ENCODE measurements at regions not wholly inside any gene's neighbourhood (a gene's known extent, or its start where the extent isn't known, plus 50 kb on each side); places are given as distances from the start of the nearest gene placed in this dataset.

DNA sequence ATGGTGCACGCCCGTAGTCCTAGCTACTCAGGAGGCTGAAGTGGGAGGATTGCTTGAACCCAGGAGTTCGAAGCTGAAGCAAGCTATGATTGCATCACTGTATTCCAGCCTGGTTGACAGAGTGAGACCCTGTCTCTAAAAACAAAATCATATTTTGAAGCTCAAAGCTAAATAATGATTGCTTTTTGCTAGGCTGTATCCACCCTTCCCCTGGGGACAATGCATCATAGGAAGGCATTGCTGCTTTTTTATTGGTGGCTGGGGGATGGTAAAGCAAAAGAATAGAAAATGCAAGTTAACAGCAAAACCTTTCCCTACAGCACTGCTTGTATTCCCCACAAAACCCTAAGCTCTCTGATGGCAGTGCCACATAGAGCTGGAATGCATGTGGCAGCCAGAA lies 107.5 kb upstream of the WAC start:
- no peaks in the 10 kb centered on the region for H3K9me3 Mint-ChIP-seq (ENCODE audit: unreplicated experiment)
- TF ChIP-seq, protein P1, sequence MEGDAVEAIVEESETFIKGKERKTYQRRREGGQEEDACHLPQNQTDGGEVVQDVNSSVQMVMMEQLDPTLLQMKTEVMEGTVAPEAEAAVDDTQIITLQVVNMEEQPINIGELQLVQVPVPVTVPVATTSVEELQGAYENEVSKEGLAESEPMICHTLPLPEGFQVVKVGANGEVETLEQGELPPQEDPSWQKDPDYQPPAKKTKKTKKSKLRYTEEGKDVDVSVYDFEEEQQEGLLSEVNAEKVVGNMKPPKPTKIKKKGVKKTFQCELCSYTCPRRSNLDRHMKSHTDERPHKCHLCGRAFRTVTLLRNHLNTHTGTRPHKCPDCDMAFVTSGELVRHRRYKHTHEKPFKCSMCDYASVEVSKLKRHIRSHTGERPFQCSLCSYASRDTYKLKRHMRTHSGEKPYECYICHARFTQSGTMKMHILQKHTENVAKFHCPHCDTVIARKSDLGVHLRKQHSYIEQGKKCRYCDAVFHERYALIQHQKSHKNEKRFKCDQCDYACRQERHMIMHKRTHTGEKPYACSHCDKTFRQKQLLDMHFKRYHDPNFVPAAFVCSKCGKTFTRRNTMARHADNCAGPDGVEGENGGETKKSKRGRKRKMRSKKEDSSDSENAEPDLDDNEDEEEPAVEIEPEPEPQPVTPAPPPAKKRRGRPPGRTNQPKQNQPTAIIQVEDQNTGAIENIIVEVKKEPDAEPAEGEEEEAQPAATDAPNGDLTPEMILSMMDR (IDR thresholded peaks at IDR 0.05; ENCODE audit: unreplicated experiment) = no peak
- intact Hi-C loops (cut with micrococcal nuclease) = no loop called here
- H3K27ac Mint-ChIP-seq (ENCODE audit: low read depth, unreplicated experiment) = no peak overlapping the region
- H3K4me1 Mint-ChIP-seq (ENCODE audit: insufficient read depth, unreplicated experiment) = no peaks in the 10 kb centered on the region
- ChIA-PET CTCF (interaction anchor here (0.6 to 0.7 kb wide), 3 partner anchors 107 to 950 kb away, joined by 3 to 4 read pairs (median 3); no protein-coding TSS in a partner anchor), POLR2A (interaction anchor here (0.6 kb wide), 1 partner anchor 1215 kb away, joined by 4 read pairs; no protein-coding TSS in a partner anchor)
- peaks cover 1% of the 10 kb centered on the region for H3K27me3 Mint-ChIP-seq (ENCODE audit: insufficient read depth, unreplicated experiment)
- H3K36me3 Mint-ChIP-seq (ENCODE audit: insufficient read depth, unreplicated experiment) = no peaks in the 10 kb centered on the region
- DNase-seq (ENCODE audit: unreplicated experiment) = no peak
- no peak overlapping the region for H3K4me3 Mint-ChIP-seq (ENCODE audit: unreplicated experiment)
- BruUV-seq (replicated peaks) = no TSS peak

DNA sequence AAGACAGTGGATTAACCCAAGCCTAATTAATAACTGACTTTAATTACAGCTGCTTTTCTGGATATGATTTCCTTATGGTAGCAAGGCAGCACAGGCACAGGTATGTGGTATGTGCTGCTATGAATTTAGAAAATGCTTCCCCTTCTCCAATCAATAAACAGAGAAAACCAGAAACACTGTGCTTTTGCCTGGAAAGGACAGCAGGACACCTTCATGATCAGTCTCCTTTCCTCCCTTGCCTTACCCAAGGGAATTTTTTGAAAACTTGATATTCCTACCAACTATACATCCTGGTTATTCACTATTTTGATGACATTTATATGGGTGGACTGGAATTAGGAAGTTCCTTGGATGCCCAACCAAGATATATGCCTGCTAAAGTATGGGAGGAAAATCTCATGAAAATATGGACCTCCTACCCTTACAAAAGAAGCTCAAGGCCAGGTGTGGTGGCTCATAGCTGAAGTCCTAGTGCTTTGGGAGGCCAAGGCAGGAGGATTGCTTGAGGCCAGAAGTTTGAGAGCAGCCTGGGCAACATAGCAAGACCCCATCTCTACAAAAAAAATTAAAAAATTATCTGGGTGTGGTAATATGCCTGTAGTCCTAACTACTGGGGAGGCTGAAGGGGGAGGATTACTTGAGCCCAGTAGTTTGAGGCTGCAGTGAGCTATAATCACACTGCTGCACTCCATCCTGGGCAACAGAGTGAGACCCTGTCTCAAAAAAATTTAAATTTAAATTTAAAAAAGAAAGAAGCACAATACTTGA lies 106.3 kb upstream of the WAC start:
- CTCF ChIA-PET = interaction anchor here (1.0 kb wide), 1 partner anchor 33 kb away, joined by 6 read pairs; no protein-coding TSS in a partner anchor
- no peaks in the 10 kb centered on the region for H3K9me3 Mint-ChIP-seq (ENCODE audit: unreplicated experiment)
- no peak overlapping the region for H3K27ac Mint-ChIP-seq (ENCODE audit: low read depth, unreplicated experiment)
- DNase-seq (ENCODE audit: unreplicated experiment) = no peak
- intact Hi-C loops (cut with micrococcal nuclease) = no loop called here
- BruUV-seq (replicated peaks) = no TSS peak
- no peaks in the 10 kb centered on the region for H3K27me3 Mint-ChIP-seq (ENCODE audit: insufficient read depth, unreplicated experiment)
- H3K4me1 Mint-ChIP-seq (ENCODE audit: insufficient read depth, unreplicated experiment) = no peaks in the 10 kb centered on the region
- POLR2A ChIA-PET = no interaction called here
- no peak overlapping the region for H3K4me3 Mint-ChIP-seq (ENCODE audit: unreplicated experiment)
- TF ChIP-seq, protein P1 (IDR thresholded peaks at IDR 0.05; ENCODE audit: unreplicated experiment) = no peak
- H3K36me3 Mint-ChIP-seq (ENCODE audit: insufficient read depth, unreplicated experiment) = no peaks in the 10 kb centered on the region

DNA sequence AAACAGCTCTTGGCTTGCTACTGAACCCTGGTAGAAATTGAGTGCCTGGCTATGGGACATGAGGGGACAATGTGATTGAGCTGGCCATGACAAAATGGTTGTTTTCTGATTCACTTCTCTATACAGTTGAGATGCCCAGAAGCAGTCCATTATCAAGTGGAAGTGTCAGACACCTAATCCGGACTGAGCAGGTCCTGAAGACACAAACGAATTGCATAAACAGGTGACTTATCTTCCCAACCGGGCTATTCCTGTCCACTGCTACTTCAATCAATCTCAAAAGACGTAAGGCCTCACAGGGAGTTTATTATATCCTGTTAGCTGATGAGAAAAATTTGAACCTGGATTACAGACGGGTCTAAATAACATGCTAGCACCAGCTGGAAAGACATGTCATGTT lies 105.5 kb upstream of the WAC start:
- no peak overlapping the region for H3K27ac Mint-ChIP-seq (ENCODE audit: low read depth, unreplicated experiment)
- intact Hi-C loops (cut with micrococcal nuclease) = no loop called here
- H3K27me3 Mint-ChIP-seq (ENCODE audit: insufficient read depth, unreplicated experiment) = no peaks in the 10 kb centered on the region
- BruUV-seq (replicated peaks) = no TSS peak
- TF ChIP-seq, protein P1 (IDR thresholded peaks at IDR 0.05; ENCODE audit: unreplicated experiment) = no peak
- no peak for DNase-seq (ENCODE audit: unreplicated experiment)
- H3K4me3 Mint-ChIP-seq (ENCODE audit: unreplicated experiment) = no peak overlapping the region
- ChIA-PET CTCF (interaction anchor here (1.0 kb wide), 1 partner anchor 34 kb away, joined by 6 read pairs; no protein-coding TSS in a partner anchor), POLR2A (no interaction called here)
- H3K36me3 Mint-ChIP-seq (ENCODE audit: insufficient read depth, unreplicated experiment) = no peaks in the 10 kb centered on the region
- peaks cover 6% of the 10 kb centered on the region for H3K4me1 Mint-ChIP-seq (ENCODE audit: insufficient read depth, unreplicated experiment)
- no peaks in the 10 kb centered on the region for H3K9me3 Mint-ChIP-seq (ENCODE audit: unreplicated experiment)

DNA sequence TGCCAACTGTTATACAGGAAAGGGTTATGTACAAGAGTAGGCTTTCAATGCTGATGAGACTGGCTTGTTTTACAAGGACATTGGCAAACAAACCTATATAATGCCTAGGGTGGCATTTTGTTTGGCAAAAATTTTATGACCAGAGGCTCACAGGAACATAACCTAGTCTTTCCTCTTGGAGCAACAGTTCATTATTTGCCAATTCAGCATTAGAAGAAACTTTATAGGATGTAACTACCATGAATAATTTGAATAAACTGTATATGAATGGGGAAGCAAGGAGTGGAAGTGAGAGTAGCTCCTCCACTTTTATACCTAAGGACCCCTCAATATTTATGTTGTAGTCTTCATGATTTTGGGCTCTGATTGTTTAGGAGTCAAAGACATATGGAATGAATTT lies 103.9 kb upstream of the WAC start:
- intact Hi-C loops (cut with micrococcal nuclease) = no loop called here
- Mint-ChIP-seq H3K4me1 (ENCODE audit: insufficient read depth, unreplicated experiment) (peaks cover 8% of the 10 kb centered on the region), H3K27me3 (ENCODE audit: insufficient read depth, unreplicated experiment) (no peaks in the 10 kb centered on the region), H3K9me3 (ENCODE audit: unreplicated experiment) (no peaks in the 10 kb centered on the region), H3K36me3 (ENCODE audit: insufficient read depth, unreplicated experiment) (no peaks in the 10 kb centered on the region), H3K4me3 (ENCODE audit: unreplicated experiment) (no peak overlapping the region), H3K27ac (ENCODE audit: low read depth, unreplicated experiment) (no peak overlapping the region)
- CTCF ChIA-PET = interaction anchor here (0.5 kb wide), 1 partner anchor 65 kb away, joined by 3 read pairs; no protein-coding TSS in a partner anchor
- no TSS peak for BruUV-seq (replicated peaks)
- DNase-seq (ENCODE audit: unreplicated experiment) = no peak
- POLR2A ChIA-PET = no interaction called here
- TF ChIP-seq, protein P1 (IDR thresholded peaks at IDR 0.05; ENCODE audit: unreplicated experiment) = no peak
